ENCODE measurements at regions not wholly inside any gene's neighbourhood (a gene's known extent, or its start where the extent isn't known, plus 50 kb on each side); places are given as distances from the start of the nearest gene placed in this dataset.

DNA sequence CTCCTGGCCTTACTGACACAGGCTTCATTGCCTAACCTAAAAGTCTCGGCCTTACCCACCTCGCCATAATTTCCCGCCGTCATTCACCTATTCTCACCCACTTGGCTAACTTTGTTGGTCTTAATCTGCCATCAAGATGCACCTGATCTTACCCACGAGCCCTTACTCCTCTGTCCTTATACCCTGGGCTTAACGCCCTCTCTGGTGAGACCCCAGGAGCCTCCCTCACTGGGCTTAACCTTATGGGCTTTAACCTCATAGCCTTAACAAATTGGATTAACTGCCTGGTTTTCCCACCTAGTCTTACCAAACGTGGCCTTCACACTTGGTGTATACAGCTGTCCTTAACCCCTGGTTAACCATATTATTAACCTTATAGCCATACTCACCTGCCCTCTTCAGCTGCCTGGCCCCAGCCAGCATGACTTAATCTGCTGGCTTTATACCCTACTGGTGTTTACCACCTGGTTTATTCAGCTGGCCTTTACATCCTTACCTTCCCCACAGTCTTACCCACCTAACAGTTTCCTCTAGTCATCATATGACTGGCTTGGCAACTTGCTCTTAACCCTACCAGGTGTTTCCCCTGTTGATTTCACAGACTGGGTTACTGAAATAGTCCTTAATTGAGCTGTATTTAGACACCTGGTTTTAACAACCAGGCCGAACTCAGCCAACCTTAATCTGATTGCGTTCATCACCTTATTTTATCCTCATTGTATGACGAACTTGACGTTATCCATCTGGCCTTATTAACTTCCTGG, 132.0 kb upstream of the ZSWIM2 start:
- TF ChIP-seq CTCF (conservative IDR thresholded peaks at IDR 0.05) (no peak), ZFX (IDR thresholded peaks at IDR 0.05) (no peak)
- H3K27ac ChIP-seq, result no peak overlapping the region

- no peak overlapping the region for H3K27ac ChIP-seq
- TF ChIP-seq ZFX (IDR thresholded peaks at IDR 0.05), result no peak
- no peak for TF ChIP-seq CTCF (conservative IDR thresholded peaks at IDR 0.05)
Observed at GRCh38 chr2:186980117-186980442, 131.1 kb upstream of the ZSWIM2 start.

DNA sequence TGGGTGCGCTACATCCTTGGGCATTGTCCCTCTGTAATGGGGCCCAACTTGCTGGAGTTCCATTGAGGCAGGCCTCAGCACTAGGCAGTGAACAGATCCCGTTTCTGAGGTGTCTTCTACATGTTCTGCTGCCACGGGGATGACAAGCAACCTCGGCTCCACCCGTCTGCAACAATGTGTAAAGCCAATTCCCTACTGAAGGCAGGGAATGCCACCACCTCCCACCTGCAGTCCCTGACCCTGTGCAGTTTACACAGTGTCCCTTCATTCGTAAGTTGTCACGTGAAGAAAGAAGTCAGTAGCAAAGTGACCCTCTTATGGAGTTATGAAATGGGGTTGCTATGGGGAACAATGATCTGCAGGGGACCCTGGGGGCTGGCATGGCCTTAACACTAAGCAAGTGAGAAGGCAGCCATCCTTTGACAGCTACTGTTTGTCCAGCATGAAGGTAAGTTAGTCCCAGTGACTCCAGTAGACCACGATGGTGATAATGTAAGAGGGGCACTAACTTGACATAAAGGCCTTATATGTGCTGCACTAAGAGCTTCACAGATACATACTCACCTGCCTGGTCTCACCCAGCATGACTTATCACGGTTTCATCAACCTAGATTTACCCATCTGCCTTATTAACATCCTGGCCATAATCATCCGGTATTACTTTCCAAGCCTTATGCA, 130.6 kb upstream of the ZSWIM2 start:
- H3K27ac ChIP-seq, result no peak overlapping the region

GRCh38 chr2:186977433-186978045, 128.6 kb upstream of the ZSWIM2 start:
- no peak overlapping the region for H3K27ac ChIP-seq
- TF ChIP-seq ZFX (IDR thresholded peaks at IDR 0.05), result no peak
- TF ChIP-seq CTCF (conservative IDR thresholded peaks at IDR 0.05), result no peak

More for the DNA sequence above, 130.6 kb upstream of the ZSWIM2 start:
- TF ChIP-seq ZFX (IDR thresholded peaks at IDR 0.05) (no peak), CTCF (conservative IDR thresholded peaks at IDR 0.05) (no peak)

DNA sequence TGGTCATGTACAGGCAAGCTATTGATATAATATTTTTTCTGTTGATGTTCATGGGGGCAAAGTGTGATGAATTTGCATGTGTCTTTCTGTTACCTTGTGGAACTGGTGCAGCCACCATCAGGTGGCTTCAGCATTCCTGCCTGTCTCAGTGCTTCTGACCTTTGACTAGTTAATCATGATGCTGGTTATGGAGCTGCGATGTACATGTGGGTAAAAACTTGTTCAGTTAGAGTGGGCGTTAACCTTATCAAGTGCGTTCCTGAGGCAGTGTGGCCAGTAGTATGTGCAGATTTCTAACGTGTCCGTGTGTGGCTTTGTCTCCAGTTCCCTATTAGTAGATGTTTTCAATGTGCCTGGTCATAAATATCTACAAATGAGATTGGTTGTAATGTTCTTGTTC, 127.4 kb upstream of the ZSWIM2 start:
- TF ChIP-seq ZFX (IDR thresholded peaks at IDR 0.05) (no peak), CTCF (conservative IDR thresholded peaks at IDR 0.05) (no peak)
- no peak overlapping the region for H3K27ac ChIP-seq

GRCh38 chr2:186972281-186972970, 123.5 kb upstream of the ZSWIM2 start:
- TF ChIP-seq CTCF (conservative IDR thresholded peaks at IDR 0.05) (no peak), ZFX (IDR thresholded peaks at IDR 0.05) (no peak)
- H3K27ac ChIP-seq, result no peak overlapping the region

DNA sequence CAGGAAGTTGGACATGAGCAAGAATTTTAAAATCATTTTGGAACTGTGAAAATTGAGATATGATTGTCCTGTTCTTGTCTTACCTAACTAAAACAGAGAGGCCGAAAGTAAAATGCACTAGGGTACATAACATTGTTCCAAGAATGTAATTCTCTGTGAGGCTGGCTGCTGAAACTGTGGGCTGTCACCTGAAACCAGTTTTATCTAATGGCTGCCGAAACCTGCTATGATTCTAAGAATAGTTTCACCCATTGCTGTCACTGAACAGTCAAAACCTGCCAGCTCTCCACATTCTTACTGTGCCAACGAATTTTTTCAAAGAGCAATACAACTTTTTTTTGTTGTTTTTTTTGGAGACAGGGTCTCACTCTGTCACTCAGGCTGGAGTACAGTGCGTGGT, 119.3 kb upstream of the ZSWIM2 start:
- TF ChIP-seq ZFX (IDR thresholded peaks at IDR 0.05) (no peak), CTCF (conservative IDR thresholded peaks at IDR 0.05) (no peak)
- H3K27ac ChIP-seq, result no peak overlapping the region
